Neural cell (in vitro differentiated cells): ENCODE measurements at regions not wholly inside any gene's neighbourhood (a gene's known extent, or its start where the extent isn't known, plus 50 kb on each side); places are given as distances from the start of the nearest gene placed in this dataset.

Experiments
- H2AFZ ChIP-seq: fragments of 200-600, 300-800 bp; sonication (generic), shearing (Covaris generic); 2 replicates; pipeline ENCODE4 v1.6.0; 2014; ENCODE audit warnings: low read depth, mild to moderate bottlenecking, antibody characterized with exemption, low read length, moderate library complexity
- H3F3A ChIP-seq: fragments of 200-600 bp; shearing (Covaris generic); 2 replicates; pipeline ENCODE4 v1.6.1; 2016; ENCODE audit warnings: mild to moderate bottlenecking, moderate library complexity, mixed read lengths, antibody characterized with exemption, low read length; ENCODE audit not compliant: insufficient read depth, poor library complexity, severe bottlenecking
- H3K27ac ChIP-seq: fragments of 200-600, 300-800 bp; sonication (generic), shearing (Covaris generic); 2 replicates; pipeline ENCODE4 v1.5.1; 2014; ENCODE audit warnings: mild to moderate bottlenecking, low read length, moderate library complexity
- H3K27me3 ChIP-seq: fragments of 300-800, 200-600 bp; sonication (generic), shearing (Covaris generic); 2 replicates; pipeline ENCODE4 v1.6.0; 2014; ENCODE audit warnings: mild to moderate bottlenecking, low read depth, low read length, moderate library complexity; ENCODE audit not compliant: insufficient read depth
- H3K36me3 ChIP-seq: fragments of 300-800, 200-600 bp; sonication (generic), shearing (Covaris generic); 2 replicates; pipeline ENCODE4 v1.5.1; 2014; ENCODE audit warnings: mild to moderate bottlenecking, antibody characterized with exemption, low read length, moderate library complexity; ENCODE audit not compliant: insufficient read depth
- H3K4me2 ChIP-seq: fragments of 300-800, 200-600 bp; sonication (generic), shearing (Covaris generic); 2 replicates; pipeline ENCODE4 v1.6.0; 2014; ENCODE audit warnings: mild to moderate bottlenecking, low read length
- H3K4me3 ChIP-seq: fragments of 300-800, 200-600 bp; sonication (generic), shearing (Covaris generic); 2 replicates; pipeline ENCODE4 v1.5.1; 2014; ENCODE audit warnings: mild to moderate bottlenecking, low read length, moderate library complexity
- H3K79me2 ChIP-seq: fragments of 200-600 bp; shearing (Covaris generic); replicated peaks from 2 replicates; pipeline ENCODE4 v1.6.0; 2014; ENCODE audit warnings: mild to moderate bottlenecking, low read length, moderate library complexity; ENCODE audit not compliant: insufficient read depth
- H3K9ac ChIP-seq: fragments of 300-800, 200-600 bp; sonication (generic), shearing (Covaris generic); 2 replicates; pipeline ENCODE4 v1.6.1; 2016; ENCODE audit warnings: mild to moderate bottlenecking, low read length, mixed read lengths
- H3K9me2 ChIP-seq: fragments of 200-600 bp; shearing (Covaris generic); 2 replicates; pipeline ENCODE4 v1.6.1; 2016; ENCODE audit warnings: mild to moderate bottlenecking, low read length, mixed read lengths; ENCODE audit not compliant: insufficient read depth
- H3K9me3 ChIP-seq: fragments of 200-600, 300-800 bp; sonication (generic), shearing (Covaris generic); 2 replicates; pipeline ENCODE4 v1.6.1; 2016; ENCODE audit warnings: mild to moderate bottlenecking, mixed run types, low read length, moderate library complexity, mixed read lengths
- H4K20me1 ChIP-seq: fragments of 200-600 bp; shearing (Covaris generic); 2 replicates; pipeline ENCODE4 v1.6.1; 2016; ENCODE audit warnings: mild to moderate bottlenecking, mixed run types; ENCODE audit not compliant: insufficient read depth
- EP300 ChIP-seq: fragments of 450-650 bp; conservative IDR thresholded peaks from 2 replicates; pipeline ENCODE4 v1.6.1; 2014; ENCODE audit warnings: antibody characterized with exemption, mild to moderate bottlenecking, moderate library complexity; ENCODE audit not compliant: poor library complexity, severe bottlenecking
- EZH2 ChIP-seq: fragments of 200-600, 300-800 bp; shearing (Covaris generic), sonication (generic); IDR thresholded peaks from 2 replicates; pipeline ENCODE4 v1.6.1; 2014; ENCODE audit warnings: antibody characterized with exemption, low read length, borderline replicate concordance, mild to moderate bottlenecking; ENCODE audit not compliant: insufficient read depth, poor library complexity, severe bottlenecking
- MXI1 ChIP-seq: fragments of 450-650 bp; conservative IDR thresholded peaks from 2 replicates; pipeline ENCODE4 v1.6.1; 2014; ENCODE audit warnings: antibody characterized with exemption, mild to moderate bottlenecking; ENCODE audit not compliant: poor library complexity, severe bottlenecking
- POLR2AphosphoS5 ChIP-seq: IDR thresholded peaks from 2 replicates; pipeline ENCODE4 v1.6.1; 2012
- RAD21 ChIP-seq: fragments of 450-650 bp; conservative IDR thresholded peaks from 2 replicates; pipeline ENCODE4 v1.6.1; 2014; ENCODE audit warnings: antibody characterized with exemption, mild to moderate bottlenecking, moderate library complexity
- SMC3 ChIP-seq: fragments of 450-650 bp; conservative IDR thresholded peaks from 2 replicates; pipeline ENCODE4 v1.6.1; 2014; ENCODE audit warnings: antibody characterized with exemption, mild to moderate bottlenecking, moderate library complexity; ENCODE audit not compliant: poor library complexity
- TAF1 ChIP-seq: IDR thresholded peaks from 2 replicates; pipeline ENCODE4 v1.6.1; 2012; ENCODE audit warnings: low read depth
- TF ChIP-seq, protein P1 (sequence below): IDR thresholded peaks from 2 replicates; pipeline ENCODE4 v1.6.1; 2012; ENCODE audit warnings: borderline replicate concordance
- TF ChIP-seq, protein P2 (sequence below): fragments of 450-650 bp; IDR thresholded peaks from 2 replicates; pipeline ENCODE4 v1.5.1; 2014; ENCODE audit warnings: antibody characterized with exemption, mild to moderate bottlenecking, moderate library complexity; ENCODE audit not compliant: poor library complexity, severe bottlenecking

DNA sequence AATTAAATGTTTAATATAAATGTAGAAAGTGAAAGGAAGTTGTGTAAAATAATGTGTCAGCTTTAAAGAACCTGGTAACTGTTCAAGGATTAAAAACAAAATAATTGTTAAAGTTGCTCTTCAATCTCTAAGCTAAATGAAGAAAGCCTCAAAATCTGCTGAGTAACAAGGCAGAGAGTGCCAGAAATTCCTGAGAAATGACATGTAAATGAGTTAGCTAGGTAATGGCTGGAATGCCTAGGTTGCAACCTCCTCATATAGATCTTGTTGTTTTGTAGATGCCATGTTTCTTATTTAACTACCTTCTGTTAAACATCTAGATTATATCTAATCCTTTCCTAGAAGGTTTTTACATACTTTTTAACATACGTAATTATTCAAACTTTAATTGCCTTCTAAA is 763.6 kb upstream of the AGA start:
- TF ChIP-seq EZH2 (no peak), POLR2AphosphoS5 (no peak), RAD21 (no peak), SMC3 (no peak), MXI1 (no peak), EP300 (no peak), TAF1 (no peak)
- TF ChIP-seq, protein P1, sequence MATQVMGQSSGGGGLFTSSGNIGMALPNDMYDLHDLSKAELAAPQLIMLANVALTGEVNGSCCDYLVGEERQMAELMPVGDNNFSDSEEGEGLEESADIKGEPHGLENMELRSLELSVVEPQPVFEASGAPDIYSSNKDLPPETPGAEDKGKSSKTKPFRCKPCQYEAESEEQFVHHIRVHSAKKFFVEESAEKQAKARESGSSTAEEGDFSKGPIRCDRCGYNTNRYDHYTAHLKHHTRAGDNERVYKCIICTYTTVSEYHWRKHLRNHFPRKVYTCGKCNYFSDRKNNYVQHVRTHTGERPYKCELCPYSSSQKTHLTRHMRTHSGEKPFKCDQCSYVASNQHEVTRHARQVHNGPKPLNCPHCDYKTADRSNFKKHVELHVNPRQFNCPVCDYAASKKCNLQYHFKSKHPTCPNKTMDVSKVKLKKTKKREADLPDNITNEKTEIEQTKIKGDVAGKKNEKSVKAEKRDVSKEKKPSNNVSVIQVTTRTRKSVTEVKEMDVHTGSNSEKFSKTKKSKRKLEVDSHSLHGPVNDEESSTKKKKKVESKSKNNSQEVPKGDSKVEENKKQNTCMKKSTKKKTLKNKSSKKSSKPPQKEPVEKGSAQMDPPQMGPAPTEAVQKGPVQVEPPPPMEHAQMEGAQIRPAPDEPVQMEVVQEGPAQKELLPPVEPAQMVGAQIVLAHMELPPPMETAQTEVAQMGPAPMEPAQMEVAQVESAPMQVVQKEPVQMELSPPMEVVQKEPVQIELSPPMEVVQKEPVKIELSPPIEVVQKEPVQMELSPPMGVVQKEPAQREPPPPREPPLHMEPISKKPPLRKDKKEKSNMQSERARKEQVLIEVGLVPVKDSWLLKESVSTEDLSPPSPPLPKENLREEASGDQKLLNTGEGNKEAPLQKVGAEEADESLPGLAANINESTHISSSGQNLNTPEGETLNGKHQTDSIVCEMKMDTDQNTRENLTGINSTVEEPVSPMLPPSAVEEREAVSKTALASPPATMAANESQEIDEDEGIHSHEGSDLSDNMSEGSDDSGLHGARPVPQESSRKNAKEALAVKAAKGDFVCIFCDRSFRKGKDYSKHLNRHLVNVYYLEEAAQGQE, result no peak
- no peak overlapping the region for H3K4me2 ChIP-seq
- no peaks in the 10 kb centered on the region for H3K36me3 ChIP-seq
- H3K9ac ChIP-seq, result no peak overlapping the region
- H2AFZ ChIP-seq, result no peak overlapping the region
- H3K79me2 ChIP-seq, result no peaks in the 10 kb centered on the region
- H3F3A ChIP-seq, result no peaks in the 10 kb centered on the region
- H3K9me3 ChIP-seq, result no peaks in the 10 kb centered on the region
- no peak overlapping the region for H3K4me3 ChIP-seq
- H3K27ac ChIP-seq, result no peak overlapping the region
- no peaks in the 10 kb centered on the region for H4K20me1 ChIP-seq
- H3K27me3 ChIP-seq, result no peaks in the 10 kb centered on the region
- H3K9me2 ChIP-seq, result no peaks in the 10 kb centered on the region

DNA sequence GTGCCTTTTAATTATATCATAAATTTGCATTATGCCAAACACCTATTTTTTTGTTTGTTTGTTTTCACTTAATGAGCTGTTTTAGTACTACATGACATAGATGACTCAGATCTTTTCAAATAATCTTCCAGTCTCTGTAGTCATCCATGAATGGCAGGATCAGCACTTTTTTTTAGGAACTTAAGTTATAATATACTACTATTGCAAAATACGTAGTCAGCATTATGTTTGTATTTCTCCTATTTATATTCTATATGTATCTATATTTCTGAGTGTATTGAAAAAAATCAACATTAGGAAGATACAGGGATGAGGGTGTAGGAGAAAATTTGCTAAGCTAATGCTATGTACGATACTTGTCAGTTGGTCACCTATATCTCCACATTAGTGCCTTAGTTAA is 773.1 kb upstream of the AGA start:
- Histone ChIP-seq H3K36me3 (no peaks in the 10 kb centered on the region), H3K9me3 (no peaks in the 10 kb centered on the region), H3K79me2 (no peaks in the 10 kb centered on the region), H3F3A (no peaks in the 10 kb centered on the region), H2AFZ (no peak overlapping the region), H3K9me2 (no peaks in the 10 kb centered on the region), H3K4me3 (no peak overlapping the region), H3K9ac (no peak overlapping the region), H3K27me3 (no peaks in the 10 kb centered on the region), H3K27ac (no peak overlapping the region), H3K4me2 (no peak overlapping the region), H4K20me1 (no peaks in the 10 kb centered on the region)
- TF ChIP-seq EP300 (no peak), POLR2AphosphoS5 (no peak), TAF1 (no peak), MXI1 (no peak), SMC3 (no peak), EZH2 (no peak), RAD21 (no peak)
- TF ChIP-seq, protein P1, result no peak
- TF ChIP-seq, protein P2, sequence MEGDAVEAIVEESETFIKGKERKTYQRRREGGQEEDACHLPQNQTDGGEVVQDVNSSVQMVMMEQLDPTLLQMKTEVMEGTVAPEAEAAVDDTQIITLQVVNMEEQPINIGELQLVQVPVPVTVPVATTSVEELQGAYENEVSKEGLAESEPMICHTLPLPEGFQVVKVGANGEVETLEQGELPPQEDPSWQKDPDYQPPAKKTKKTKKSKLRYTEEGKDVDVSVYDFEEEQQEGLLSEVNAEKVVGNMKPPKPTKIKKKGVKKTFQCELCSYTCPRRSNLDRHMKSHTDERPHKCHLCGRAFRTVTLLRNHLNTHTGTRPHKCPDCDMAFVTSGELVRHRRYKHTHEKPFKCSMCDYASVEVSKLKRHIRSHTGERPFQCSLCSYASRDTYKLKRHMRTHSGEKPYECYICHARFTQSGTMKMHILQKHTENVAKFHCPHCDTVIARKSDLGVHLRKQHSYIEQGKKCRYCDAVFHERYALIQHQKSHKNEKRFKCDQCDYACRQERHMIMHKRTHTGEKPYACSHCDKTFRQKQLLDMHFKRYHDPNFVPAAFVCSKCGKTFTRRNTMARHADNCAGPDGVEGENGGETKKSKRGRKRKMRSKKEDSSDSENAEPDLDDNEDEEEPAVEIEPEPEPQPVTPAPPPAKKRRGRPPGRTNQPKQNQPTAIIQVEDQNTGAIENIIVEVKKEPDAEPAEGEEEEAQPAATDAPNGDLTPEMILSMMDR, result no peak
